Liver (tissue), 8 donors: ENCODE measurements at regions not wholly inside any gene's neighbourhood (a gene's known extent, or its start where the extent isn't known, plus 50 kb on each side); places are given as distances from the start of the nearest gene placed in this dataset.

Experiments used
- DNase-seq: peaks from one replicate; pipeline ENCODE4 v3.0.0-alpha.2; 2017; ENCODE audit warnings: low spot score
- H3K27ac ChIP-seq, 2 donors: one replicate each; pipeline ENCODE4 v1.7.0; 2013; ENCODE audit warnings: inconsistent platforms in 2 of 2, low read length in 2 of 2, control low read depth in 1 of 2, low read depth in 1 of 2, mild to moderate bottlenecking in 1 of 2
- H3K27me3 ChIP-seq, 4 donors: one replicate each; pipeline versions ENCODE4 v1.6.1 to v1.7.0; 2013; ENCODE audit warnings: low read length in 3 of 4, inconsistent platforms in 1 of 4, mild to moderate bottlenecking in 1 of 4, moderate library complexity in 1 of 4; ENCODE audit not compliant: control insufficient read depth in 4 of 4, insufficient read depth in 4 of 4
- H3K36me3 ChIP-seq, 4 donors: one replicate each; pipeline versions ENCODE4 v1.6.1 to v1.7.0; 2013; ENCODE audit warnings: low read length in 3 of 4, mild to moderate bottlenecking in 3 of 4, low read depth in 1 of 4, moderate library complexity in 1 of 4; ENCODE audit not compliant: control insufficient read depth in 4 of 4, insufficient read depth in 3 of 4
- H3K4me1 ChIP-seq, 4 donors: one replicate each; pipeline versions ENCODE4 v1.6.1 to v1.7.0; 2013; ENCODE audit warnings: low read length in 3 of 4, mild to moderate bottlenecking in 3 of 4, moderate library complexity in 1 of 4; ENCODE audit not compliant: control insufficient read depth in 4 of 4, insufficient read depth in 4 of 4
- H3K4me3 ChIP-seq, 3 donors: one replicate each; pipeline versions ENCODE4 v1.6.1 to v1.7.0; 2013; ENCODE audit warnings: low read length in 3 of 3, control low read depth in 1 of 3, low read depth in 1 of 3, mild to moderate bottlenecking in 1 of 3
- H3K9ac ChIP-seq, 2 donors: one replicate each; pipeline ENCODE4 v1.7.0; 2013; ENCODE audit warnings: low read length in 2 of 2, mild to moderate bottlenecking in 2 of 2, moderate library complexity in 2 of 2, control low read depth in 1 of 2, low read depth in 1 of 2
- H3K9me3 ChIP-seq, 4 donors: one replicate each; pipeline versions ENCODE4 v1.6.1 to v1.7.0; 2013; ENCODE audit warnings: low read length in 3 of 4; ENCODE audit not compliant: control insufficient read depth in 4 of 4
- EGR1 ChIP-seq, 2 donors: IDR thresholded peaks; 2 replicates each; pipeline ENCODE4 v1.6.1; 2016 to 2018; ENCODE audit warnings: antibody characterized with exemption in 2 of 2, low read depth in 2 of 2
- FOXA1 ChIP-seq: IDR thresholded peaks from 2 replicates; pipeline ENCODE4 v1.6.1; 2016; ENCODE audit warnings: antibody characterized with exemption
- FOXA2 ChIP-seq: IDR thresholded peaks from 2 replicates; pipeline ENCODE4 v1.6.1; 2016; ENCODE audit warnings: antibody characterized with exemption
- GABPA ChIP-seq, 2 donors: IDR thresholded peaks in 1 of 2; conservative IDR thresholded peaks in 1 of 2; 2 replicates each; pipeline ENCODE4 v1.6.1; 2016; ENCODE audit warnings: antibody characterized with exemption in 2 of 2, mild to moderate bottlenecking in 1 of 2, moderate library complexity in 1 of 2
- HNF4A ChIP-seq, 2 donors: conservative IDR thresholded peaks; 2 replicates each; pipeline ENCODE4 v1.6.1; 2016; ENCODE audit warnings: antibody characterized with exemption in 2 of 2, mild to moderate bottlenecking in 2 of 2
- HNF4G ChIP-seq: IDR thresholded peaks from 2 replicates; pipeline ENCODE4 v1.6.1; 2016; ENCODE audit warnings: antibody characterized with exemption
- JUND ChIP-seq, 2 donors: IDR thresholded peaks; 2 replicates each; pipeline ENCODE4 v1.6.1; 2016; ENCODE audit warnings: antibody characterized with exemption in 2 of 2
- NR2F2 ChIP-seq: IDR thresholded peaks from 2 replicates; pipeline ENCODE4 v1.6.1; 2016; ENCODE audit warnings: antibody characterized with exemption
- RAD21 ChIP-seq, 2 donors: IDR thresholded peaks; 2 replicates each; pipeline ENCODE4 v1.6.1; 2016; ENCODE audit warnings: antibody characterized with exemption in 2 of 2, mild to moderate bottlenecking in 2 of 2
- RXRA ChIP-seq, 2 donors: IDR thresholded peaks; 2 replicates each; pipeline ENCODE4 v1.6.1; 2017 to 2018; ENCODE audit warnings: antibody characterized with exemption in 2 of 2, mild to moderate bottlenecking in 1 of 2
- SP1 ChIP-seq: IDR thresholded peaks from 2 replicates; pipeline ENCODE4 v1.6.1; 2018; ENCODE audit warnings: antibody characterized with exemption, mild to moderate bottlenecking
- TAF1 ChIP-seq: conservative IDR thresholded peaks from 2 replicates; pipeline ENCODE4 v1.6.1; 2016; ENCODE audit warnings: antibody characterized with exemption, mild to moderate bottlenecking
- YY1 ChIP-seq: IDR thresholded peaks from 2 replicates; pipeline ENCODE4 v1.6.1; 2016; ENCODE audit warnings: antibody characterized with exemption, mild to moderate bottlenecking
- WGBS: extraction: QIAGEN DNeasy Blood & Tissue Kit; methylation state at CpG from one replicate; pipeline ENCODE4 v1.1.7; 2013; 5-methylcytosine and 5-hydroxymethylcytosine counted together
- TF ChIP-seq, protein P1 (sequence below): IDR thresholded peaks from 2 replicates; pipeline ENCODE4 v1.6.1; 2016; ENCODE audit warnings: antibody characterized with exemption
- TF ChIP-seq, protein P2 (sequence below): IDR thresholded peaks from 2 replicates; pipeline ENCODE4 v1.6.1; 2016; ENCODE audit warnings: antibody characterized with exemption, mild to moderate bottlenecking
- TF ChIP-seq, protein P3 (sequence below): fragments of 150-350 bp; IDR thresholded peaks from 2 replicates; pipeline ENCODE4 v1.5.1; 2017; ENCODE audit warnings: improper control_type of control experiment, low read depth, low read length; ENCODE audit not compliant: missing input control
- donor health status: healthy.
- donor health status: healthy.
- donor health status: healthy.
- donor health status: healthy.
- donor health status: healthy.

DNA sequence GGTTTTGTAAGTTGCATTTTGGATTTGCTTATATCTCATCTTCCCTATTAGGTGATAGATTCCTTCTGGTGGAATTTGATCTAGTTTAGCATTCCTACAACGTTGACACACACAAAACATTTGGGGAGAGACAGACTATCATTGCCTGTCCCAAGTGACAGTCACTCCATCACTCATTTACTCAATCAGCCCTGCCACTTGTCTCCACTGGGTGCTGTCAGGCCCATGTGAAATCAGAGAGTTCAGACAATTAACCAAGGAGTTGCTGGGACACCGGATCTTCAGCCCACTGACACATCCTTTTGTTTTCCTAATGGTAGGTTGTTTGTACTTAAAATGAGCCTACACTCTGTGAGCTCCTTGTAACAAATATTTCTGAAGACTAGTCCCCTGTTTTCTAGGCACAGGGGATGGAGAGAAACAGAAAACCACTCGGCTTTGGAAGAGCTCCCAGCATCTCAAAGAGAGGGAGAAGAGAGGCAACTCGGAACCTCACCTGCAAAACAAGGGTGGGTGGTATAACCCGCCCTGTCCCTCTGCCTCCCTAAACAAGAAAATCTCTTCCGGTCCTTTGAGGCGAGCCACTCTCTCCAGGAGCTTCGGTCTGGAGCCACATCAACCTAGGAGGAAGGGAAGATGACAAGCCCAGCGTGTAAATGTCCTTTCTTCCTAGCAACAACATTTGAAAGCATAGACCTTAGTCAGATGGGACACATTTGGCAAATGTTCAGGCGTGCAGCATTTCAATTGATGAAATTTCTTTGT is 440.9 kb upstream of the KLF12 start:
- H3K27me3 ChIP-seq, result peaks cover 0 to 4% (median 2%) of the 10 kb centered on the region in 4 donors
- peak overlapping the region in 2 of 3 donors; percentile 20 to 28 for H3K4me3 ChIP-seq
- H3K9ac ChIP-seq, result no peak overlapping the region
- peaks cover 0 to 3% (median 1%) of the 10 kb centered on the region in 4 donors for H3K4me1 ChIP-seq
- no peak overlapping the region for H3K27ac ChIP-seq
- H3K36me3 ChIP-seq, result no peaks in the 10 kb centered on the region
- H3K9me3 ChIP-seq, result no peaks in the 10 kb centered on the region
- WGBS, result 16% methylated on average over 10 of the region's 10 CpGs
- TF ChIP-seq SP1 (no peak), NR2F2 (no peak), YY1 (no peak), EGR1 (IDR thresholded peaks at IDR 0.05; ENCODE audit: low read depth in 2 of 2) (no peak), GABPA (IDR thresholded peaks at IDR 0.05 in 1 of 2, conservative IDR thresholded peaks at IDR 0.05 in 1 of 2) (no peak), FOXA2 (no peak), HNF4G (no peak), RAD21 (IDR thresholded peaks at IDR 0.05) (no peak), RXRA (IDR thresholded peaks at IDR 0.05) (no peak), JUND (IDR thresholded peaks at IDR 0.05) (no peak), TAF1 (no peak), HNF4A (conservative IDR thresholded peaks at IDR 0.05) (no peak), FOXA1 (no peak)
- TF ChIP-seq, protein P1, sequence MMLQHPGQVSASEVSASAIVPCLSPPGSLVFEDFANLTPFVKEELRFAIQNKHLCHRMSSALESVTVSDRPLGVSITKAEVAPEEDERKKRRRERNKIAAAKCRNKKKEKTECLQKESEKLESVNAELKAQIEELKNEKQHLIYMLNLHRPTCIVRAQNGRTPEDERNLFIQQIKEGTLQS, result no peak
- TF ChIP-seq, protein P2, sequence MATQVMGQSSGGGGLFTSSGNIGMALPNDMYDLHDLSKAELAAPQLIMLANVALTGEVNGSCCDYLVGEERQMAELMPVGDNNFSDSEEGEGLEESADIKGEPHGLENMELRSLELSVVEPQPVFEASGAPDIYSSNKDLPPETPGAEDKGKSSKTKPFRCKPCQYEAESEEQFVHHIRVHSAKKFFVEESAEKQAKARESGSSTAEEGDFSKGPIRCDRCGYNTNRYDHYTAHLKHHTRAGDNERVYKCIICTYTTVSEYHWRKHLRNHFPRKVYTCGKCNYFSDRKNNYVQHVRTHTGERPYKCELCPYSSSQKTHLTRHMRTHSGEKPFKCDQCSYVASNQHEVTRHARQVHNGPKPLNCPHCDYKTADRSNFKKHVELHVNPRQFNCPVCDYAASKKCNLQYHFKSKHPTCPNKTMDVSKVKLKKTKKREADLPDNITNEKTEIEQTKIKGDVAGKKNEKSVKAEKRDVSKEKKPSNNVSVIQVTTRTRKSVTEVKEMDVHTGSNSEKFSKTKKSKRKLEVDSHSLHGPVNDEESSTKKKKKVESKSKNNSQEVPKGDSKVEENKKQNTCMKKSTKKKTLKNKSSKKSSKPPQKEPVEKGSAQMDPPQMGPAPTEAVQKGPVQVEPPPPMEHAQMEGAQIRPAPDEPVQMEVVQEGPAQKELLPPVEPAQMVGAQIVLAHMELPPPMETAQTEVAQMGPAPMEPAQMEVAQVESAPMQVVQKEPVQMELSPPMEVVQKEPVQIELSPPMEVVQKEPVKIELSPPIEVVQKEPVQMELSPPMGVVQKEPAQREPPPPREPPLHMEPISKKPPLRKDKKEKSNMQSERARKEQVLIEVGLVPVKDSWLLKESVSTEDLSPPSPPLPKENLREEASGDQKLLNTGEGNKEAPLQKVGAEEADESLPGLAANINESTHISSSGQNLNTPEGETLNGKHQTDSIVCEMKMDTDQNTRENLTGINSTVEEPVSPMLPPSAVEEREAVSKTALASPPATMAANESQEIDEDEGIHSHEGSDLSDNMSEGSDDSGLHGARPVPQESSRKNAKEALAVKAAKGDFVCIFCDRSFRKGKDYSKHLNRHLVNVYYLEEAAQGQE, result no peak
- TF ChIP-seq, protein P3, sequence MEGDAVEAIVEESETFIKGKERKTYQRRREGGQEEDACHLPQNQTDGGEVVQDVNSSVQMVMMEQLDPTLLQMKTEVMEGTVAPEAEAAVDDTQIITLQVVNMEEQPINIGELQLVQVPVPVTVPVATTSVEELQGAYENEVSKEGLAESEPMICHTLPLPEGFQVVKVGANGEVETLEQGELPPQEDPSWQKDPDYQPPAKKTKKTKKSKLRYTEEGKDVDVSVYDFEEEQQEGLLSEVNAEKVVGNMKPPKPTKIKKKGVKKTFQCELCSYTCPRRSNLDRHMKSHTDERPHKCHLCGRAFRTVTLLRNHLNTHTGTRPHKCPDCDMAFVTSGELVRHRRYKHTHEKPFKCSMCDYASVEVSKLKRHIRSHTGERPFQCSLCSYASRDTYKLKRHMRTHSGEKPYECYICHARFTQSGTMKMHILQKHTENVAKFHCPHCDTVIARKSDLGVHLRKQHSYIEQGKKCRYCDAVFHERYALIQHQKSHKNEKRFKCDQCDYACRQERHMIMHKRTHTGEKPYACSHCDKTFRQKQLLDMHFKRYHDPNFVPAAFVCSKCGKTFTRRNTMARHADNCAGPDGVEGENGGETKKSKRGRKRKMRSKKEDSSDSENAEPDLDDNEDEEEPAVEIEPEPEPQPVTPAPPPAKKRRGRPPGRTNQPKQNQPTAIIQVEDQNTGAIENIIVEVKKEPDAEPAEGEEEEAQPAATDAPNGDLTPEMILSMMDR, result no peak
- DNase-seq, result no peak

DNA sequence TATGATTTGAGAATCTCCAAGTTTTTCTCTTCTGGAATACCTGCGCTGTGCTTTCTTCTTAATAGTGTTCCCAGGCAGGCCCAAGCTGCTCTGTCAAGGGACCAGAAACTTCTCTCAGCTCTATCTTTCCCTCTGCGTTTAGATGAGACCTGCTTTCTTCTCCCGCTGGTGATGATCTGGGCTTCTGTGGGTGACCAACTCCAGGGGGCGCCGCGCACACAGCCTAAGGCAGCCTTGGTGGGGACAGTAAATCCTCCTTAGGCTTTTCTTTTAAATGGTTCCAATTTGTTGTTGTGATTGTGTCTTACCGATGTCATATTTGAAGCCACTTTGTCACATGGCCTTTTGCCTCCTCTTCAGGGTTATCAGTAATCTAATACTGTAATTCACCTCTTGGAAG is 439.4 kb upstream of the KLF12 start:
- no peak for DNase-seq
- H3K4me1 ChIP-seq, result peaks cover 0 to 3% (median 1%) of the 10 kb centered on the region in 4 donors
- WGBS, result 65% methylated on average over 7 of the region's 7 CpGs
- H3K4me3 ChIP-seq, result no peak overlapping the region
- H3K9ac ChIP-seq, result no peak overlapping the region
- H3K27ac ChIP-seq, result no peak overlapping the region
- no peaks in the 10 kb centered on the region for H3K36me3 ChIP-seq
- TF ChIP-seq TAF1 (no peak), RAD21 (IDR thresholded peaks at IDR 0.05) (peak in 1 of 2 donors; percentile 4)
- no peaks in the 10 kb centered on the region for H3K9me3 ChIP-seq
- H3K27me3 ChIP-seq, result peaks cover 0 to 4% (median 2%) of the 10 kb centered on the region in 4 donors
